Esophagus muscularis mucosa (tissue), 4 donors: ENCODE measurements at regions not wholly inside any gene's neighbourhood (a gene's known extent, or its start where the extent isn't known, plus 50 kb on each side); places are given as distances from the start of the nearest gene placed in this dataset.

Experiments used
- DNase-seq: peaks from one replicate; pipeline ENCODE4 v3.0.0-alpha.2; 2017; ENCODE audit errors: extremely low spot score
- H3K27ac ChIP-seq, 4 donors: fragments of 200-600 bp; sonication (generic); replicated peaks in 1 of 4; 1 replicate in 3 of 4; 2 replicates in 1 of 4; pipeline ENCODE4 v1.5.1; 2016 to 2019; ENCODE audit warnings: mild to moderate bottlenecking in 1 of 4
- H3K27me3 ChIP-seq, 4 donors: fragments of 200-600 bp; sonication (generic); one replicate each; pipeline versions ENCODE4 v1.5.1 to v1.6.0; 2016 to 2019
- H3K36me3 ChIP-seq, 4 donors: fragments of 200-600 bp; sonication (generic); one replicate each; pipeline ENCODE4 v1.5.1; 2016 to 2019
- H3K4me1 ChIP-seq, 4 donors: fragments of 200-600 bp; sonication (generic); one replicate each; pipeline ENCODE4 v1.5.1; 2016 to 2019
- H3K4me3 ChIP-seq, 4 donors: fragments of 200-600 bp; sonication (generic); 1 replicate in 2 of 4; 2 replicates in 2 of 4; pipeline ENCODE4 v1.5.1; 2016 to 2019; ENCODE audit warnings: mild to moderate bottlenecking in 4 of 4, moderate library complexity in 1 of 4
- H3K9me3 ChIP-seq, 4 donors: fragments of 200-600 bp; sonication (generic); 1 replicate in 3 of 4; 2 replicates in 1 of 4; pipeline ENCODE4 v1.5.1; 2016 to 2019
- EP300 ChIP-seq: sonication (generic); formaldehyde crosslinking; IDR thresholded peaks from one replicate; pipeline ENCODE4 v1.6.1; 2017; ENCODE audit warnings: antibody characterized with exemption
- POLR2A ChIP-seq: fragments of 450-650 bp; IDR thresholded peaks from one replicate; pipeline ENCODE4 v1.6.1; 2017; ENCODE audit warnings: antibody characterized with exemption, moderate library complexity, mild to moderate bottlenecking, low read depth
- POLR2AphosphoS5 ChIP-seq, 2 donors: sonication (generic); formaldehyde crosslinking; IDR thresholded peaks; one replicate each; pipeline ENCODE4 v1.6.1; 2017; ENCODE audit warnings: antibody characterized with exemption in 2 of 2
- WGBS: methylation state at CpG from one replicate; pipeline ENCODE4 v1.1.5; 2018; 5-methylcytosine and 5-hydroxymethylcytosine counted together
- intact Hi-C: fragments of 100-400 bp; cut with DNase I; formaldehyde crosslinking; loops from one replicate; pipeline ENCODE4 v1.15.1; 2023
- TF ChIP-seq, protein P1 (sequence below), 3 experiments: fragments of 200-600 bp in 2 of 3; fragments of 450-650 bp in 1 of 3; sonication (generic) in 2 of 3; IDR thresholded peaks; one replicate each; pipeline ENCODE4 v1.5.1; 2017 to 2019; ENCODE audit warnings: antibody characterized with exemption in 3 of 3, mild to moderate bottlenecking in 2 of 3, moderate library complexity in 1 of 3

GRCh38 chr11:15851051-15851498 lies 505.3 kb downstream of the SOX6 start:
- WGBS = 46% methylated on average over 5 of the region's 5 CpGs
- H3K4me1 ChIP-seq = peaks cover 0 to 13% (median 8%) of the 10 kb centered on the region in 4 donors
- no peaks in the 10 kb centered on the region for H3K36me3 ChIP-seq
- H3K9me3 ChIP-seq = no peaks in the 10 kb centered on the region
- no peaks in the 10 kb centered on the region for H3K27me3 ChIP-seq
- peak overlapping the region in 1 of 4 donors; percentile 11 for H3K27ac ChIP-seq
- DNase-seq = no peak
- TF ChIP-seq, protein P1, sequence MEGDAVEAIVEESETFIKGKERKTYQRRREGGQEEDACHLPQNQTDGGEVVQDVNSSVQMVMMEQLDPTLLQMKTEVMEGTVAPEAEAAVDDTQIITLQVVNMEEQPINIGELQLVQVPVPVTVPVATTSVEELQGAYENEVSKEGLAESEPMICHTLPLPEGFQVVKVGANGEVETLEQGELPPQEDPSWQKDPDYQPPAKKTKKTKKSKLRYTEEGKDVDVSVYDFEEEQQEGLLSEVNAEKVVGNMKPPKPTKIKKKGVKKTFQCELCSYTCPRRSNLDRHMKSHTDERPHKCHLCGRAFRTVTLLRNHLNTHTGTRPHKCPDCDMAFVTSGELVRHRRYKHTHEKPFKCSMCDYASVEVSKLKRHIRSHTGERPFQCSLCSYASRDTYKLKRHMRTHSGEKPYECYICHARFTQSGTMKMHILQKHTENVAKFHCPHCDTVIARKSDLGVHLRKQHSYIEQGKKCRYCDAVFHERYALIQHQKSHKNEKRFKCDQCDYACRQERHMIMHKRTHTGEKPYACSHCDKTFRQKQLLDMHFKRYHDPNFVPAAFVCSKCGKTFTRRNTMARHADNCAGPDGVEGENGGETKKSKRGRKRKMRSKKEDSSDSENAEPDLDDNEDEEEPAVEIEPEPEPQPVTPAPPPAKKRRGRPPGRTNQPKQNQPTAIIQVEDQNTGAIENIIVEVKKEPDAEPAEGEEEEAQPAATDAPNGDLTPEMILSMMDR (IDR thresholded peaks at IDR 0.05) = no peak
- TF ChIP-seq POLR2A = no peak
- no peak for TF ChIP-seq POLR2AphosphoS5 (IDR thresholded peaks at IDR 0.05)
- TF ChIP-seq EP300 = no peak
- H3K4me3 ChIP-seq = no peak overlapping the region
- intact Hi-C loops = no loop called here

- intact Hi-C loops = no loop called here
- H3K4me3 ChIP-seq = no peak overlapping the region
- no peaks in the 10 kb centered on the region for H3K36me3 ChIP-seq
- WGBS = 80% methylated on average over 3 of the region's 3 CpGs
- H3K27ac ChIP-seq = no peak overlapping the region
- H3K27me3 ChIP-seq = no peaks in the 10 kb centered on the region
- no peak for TF ChIP-seq POLR2A
- TF ChIP-seq, protein P1 (IDR thresholded peaks at IDR 0.05) = peak in 1 of 3 experiments; percentile 20
- no peaks in the 10 kb centered on the region for H3K9me3 ChIP-seq
- no peak for DNase-seq
- peaks cover 0 to 13% (median 8%) of the 10 kb centered on the region in 4 donors for H3K4me1 ChIP-seq
Measured at GRCh38 chr11:15852179-15852578, 504.2 kb downstream of the SOX6 start.

GRCh38 chr11:15854245-15854644 lies 502.1 kb downstream of the SOX6 start:
- TF ChIP-seq, protein P1 (IDR thresholded peaks at IDR 0.05) = no peak
- TF ChIP-seq POLR2AphosphoS5 (IDR thresholded peaks at IDR 0.05) (no peak), POLR2A (no peak), EP300 (no peak)
- H3K9me3 ChIP-seq = no peaks in the 10 kb centered on the region
- intact Hi-C loops = no loop called here

GRCh38 chr11:15858881-15859280 lies 497.5 kb downstream of the SOX6 start:
- no peaks in the 10 kb centered on the region for H3K36me3 ChIP-seq
- no peak overlapping the region for H3K27ac ChIP-seq
- WGBS = 90% methylated on average over 3 of the region's 3 CpGs
- H3K27me3 ChIP-seq = no peaks in the 10 kb centered on the region
- no peaks in the 10 kb centered on the region for H3K9me3 ChIP-seq
- no peak for DNase-seq
- TF ChIP-seq, protein P1 (IDR thresholded peaks at IDR 0.05) = no peak
- H3K4me1 ChIP-seq = no peaks in the 10 kb centered on the region
- H3K4me3 ChIP-seq = no peak overlapping the region
- intact Hi-C loops = no loop called here

More at GRCh38 chr11:15854245-15854644, 502.1 kb downstream of the SOX6 start:
- Histone ChIP-seq H3K27me3 (no peaks in the 10 kb centered on the region), H3K4me1 (peaks cover 0 to 13% (median 8%) of the 10 kb centered on the region in 4 donors), H3K27ac (no peak overlapping the region), H3K36me3 (no peaks in the 10 kb centered on the region), H3K4me3 (no peak overlapping the region)
- no peak for DNase-seq

GRCh38 chr11:15859411-15859810 lies 496.9 kb downstream of the SOX6 start:
- H3K4me3 ChIP-seq = no peak overlapping the region
- no peak for DNase-seq
- H3K9me3 ChIP-seq = no peaks in the 10 kb centered on the region
- no peaks in the 10 kb centered on the region for H3K4me1 ChIP-seq
- 80% methylated on average over 3 of the region's 3 CpGs for WGBS
- H3K36me3 ChIP-seq = no peaks in the 10 kb centered on the region
- H3K27me3 ChIP-seq = no peaks in the 10 kb centered on the region
- TF ChIP-seq, protein P1 (IDR thresholded peaks at IDR 0.05) = no peak
- TF ChIP-seq POLR2A (no peak), EP300 (no peak), POLR2AphosphoS5 (IDR thresholded peaks at IDR 0.05) (no peak)
- intact Hi-C loops = no loop called here
- H3K27ac ChIP-seq = no peak overlapping the region
